GM21786 (cell line): ENCODE measurements at regions not wholly inside any gene's neighbourhood (a gene's known extent, or its start where the extent isn't known, plus 50 kb on each side); places are given as distances from the start of the nearest gene placed in this dataset.

ENCODE experiments used
- ATAC-seq: cut with Tn5 transposase; IDR thresholded peaks from one replicate; pipeline ENCODE4 v1.9.1; 2021; ENCODE audit not compliant: unreplicated experiment

- ATAC-seq: no peak
Measured at GRCh38 chr12:34340534-34341361, 318.5 kb downstream of the ALG10 start.

GRCh38 chr12:34341362-34341733, 319.1 kb downstream of the ALG10 start:
- ATAC-seq: no peak

- no peak for ATAC-seq
Measured at GRCh38 chr12:34342048-34342447, 319.8 kb downstream of the ALG10 start.

- ATAC-seq: no peak
Measured at GRCh38 chr12:34343345-34343744, 321.0 kb downstream of the ALG10 start.

GRCh38 chr12:34343766-34344165, 321.5 kb downstream of the ALG10 start:
- no peak for ATAC-seq

- ATAC-seq: no peak
Measured at GRCh38 chr12:34344851-34345522, 322.7 kb downstream of the ALG10 start.

- ATAC-seq: no peak
Measured at GRCh38 chr12:34345801-34346200, 323.5 kb downstream of the ALG10 start.

GRCh38 chr12:34346372-34347034, 324.2 kb downstream of the ALG10 start:
- ATAC-seq: no peak

GRCh38 chr12:34347367-34347766, 325.1 kb downstream of the ALG10 start:
- no peak for ATAC-seq

- ATAC-seq: no peak
Measured at GRCh38 chr12:34348064-34348463, 325.8 kb downstream of the ALG10 start.

- ATAC-seq: no peak
Measured at GRCh38 chr12:34348836-34349672, 326.8 kb downstream of the ALG10 start.

- no peak for ATAC-seq
Measured at GRCh38 chr12:34349673-34349961, 327.3 kb downstream of the ALG10 start.

GRCh38 chr12:34350092-34351041, 328.1 kb downstream of the ALG10 start:
- no peak for ATAC-seq

GRCh38 chr12:34352098-34352497, 329.8 kb downstream of the ALG10 start:
- ATAC-seq: no peak

GRCh38 chr12:34354239-34355200, 332.2 kb downstream of the ALG10 start:
- ATAC-seq: no peak

- no peak for ATAC-seq
Measured at GRCh38 chr12:34356233-34356987, 334.1 kb downstream of the ALG10 start.

GRCh38 chr12:34357791-34358190, 335.5 kb downstream of the ALG10 start:
- no peak for ATAC-seq

- ATAC-seq: no peak
Measured at GRCh38 chr12:34358198-34358597, 335.9 kb downstream of the ALG10 start.
